Hematopoietic multipotent progenitor cell treated with erythropoietin and hydrocortisone succinate and interleukin-3 and kit ligand, for 4 days (in vitro differentiated cells): ENCODE measurements at regions not wholly inside any gene's neighbourhood (a gene's known extent, or its start where the extent isn't known, plus 50 kb on each side); places are given as distances from the start of the nearest gene placed in this dataset.

Source experiments
- DNase-seq: peaks from one replicate; pipeline ENCODE4 v3.0.0-alpha.2; 2015

DNA sequence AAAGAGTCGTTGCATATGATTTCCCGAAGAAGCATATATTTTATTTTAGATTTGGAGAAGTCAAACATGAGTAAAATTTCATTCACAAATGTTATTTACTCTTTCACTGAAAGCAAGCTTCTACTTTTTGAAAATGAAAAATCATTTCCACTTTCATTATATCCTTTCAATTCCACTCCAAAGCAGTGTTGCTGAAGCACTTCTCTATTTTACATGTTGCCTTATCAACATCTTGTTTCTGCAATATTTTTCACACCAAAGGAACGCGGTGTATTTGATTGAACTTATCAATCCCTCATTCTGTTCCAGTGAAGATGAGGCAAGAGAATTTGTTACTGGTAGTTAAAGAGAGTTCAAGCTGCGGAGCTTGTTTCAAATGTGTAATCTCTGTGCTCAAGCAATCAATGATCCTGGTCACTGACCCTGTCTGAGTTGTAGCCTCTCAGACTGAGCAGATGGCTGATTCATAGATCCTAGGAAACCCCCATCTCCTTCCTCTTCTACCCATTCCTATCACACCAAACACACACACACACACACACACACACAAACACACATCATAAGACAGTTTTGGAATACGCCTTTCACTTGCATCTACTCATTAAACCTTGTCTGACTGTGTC, 236.2 kb upstream of the FLRT2 start:
- DNase-seq, result peak; percentile 48

DNA sequence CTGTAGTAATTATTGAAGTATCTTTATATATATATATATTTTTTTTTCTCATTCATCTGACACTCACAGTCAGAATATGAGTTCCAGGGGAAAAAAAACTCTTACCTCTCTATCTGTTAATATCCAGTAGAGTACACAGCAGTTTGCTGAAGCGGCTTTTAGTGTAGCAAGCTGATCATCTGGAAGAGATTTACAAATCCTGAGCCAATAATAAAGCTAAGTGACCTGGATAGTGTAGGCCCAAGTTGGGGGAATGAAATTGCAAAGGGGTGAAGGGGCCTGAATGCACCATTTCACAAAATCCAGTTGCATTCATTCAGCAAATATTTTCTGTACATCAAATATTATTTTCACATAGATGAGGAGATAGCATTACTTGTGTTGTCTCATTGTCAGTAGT, 234.6 kb upstream of the FLRT2 start:
- no peak for DNase-seq

DNA sequence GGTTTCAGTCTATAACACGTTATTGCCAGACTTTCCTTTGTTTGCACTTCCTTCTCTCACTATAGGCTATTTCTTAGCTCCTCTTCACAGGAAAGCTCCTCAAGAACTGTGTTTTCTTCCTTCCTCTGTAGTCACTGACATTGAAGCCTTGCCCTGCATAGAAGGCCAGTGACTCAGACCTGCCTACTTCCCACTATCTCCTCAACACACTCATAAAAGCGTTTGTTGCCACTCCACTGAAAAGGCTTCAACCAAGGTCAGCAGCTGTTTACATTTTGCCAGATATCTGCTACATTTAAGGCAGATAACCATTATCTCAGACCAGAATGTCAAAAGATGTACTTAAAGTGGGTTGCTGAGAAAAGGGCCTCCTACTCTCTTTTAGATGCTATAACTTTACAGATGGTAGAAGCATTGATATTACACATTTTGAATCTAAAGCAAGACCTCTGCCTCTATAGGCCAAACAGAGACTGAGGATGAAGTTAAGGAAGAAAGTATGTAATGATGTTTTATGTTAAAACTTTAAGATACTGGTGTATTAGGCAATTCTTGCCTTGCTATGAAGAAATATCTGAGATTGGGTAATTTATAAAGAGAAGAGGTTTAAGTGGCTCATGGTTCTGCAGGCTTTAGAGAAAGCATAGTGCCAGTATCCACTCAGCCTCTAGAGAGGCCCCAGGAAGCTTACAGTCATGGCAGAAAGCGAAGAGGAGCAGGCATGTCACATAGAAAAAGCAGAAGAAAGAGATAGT, 233.3 kb upstream of the FLRT2 start:
- peak; percentile 73 for DNase-seq

DNA sequence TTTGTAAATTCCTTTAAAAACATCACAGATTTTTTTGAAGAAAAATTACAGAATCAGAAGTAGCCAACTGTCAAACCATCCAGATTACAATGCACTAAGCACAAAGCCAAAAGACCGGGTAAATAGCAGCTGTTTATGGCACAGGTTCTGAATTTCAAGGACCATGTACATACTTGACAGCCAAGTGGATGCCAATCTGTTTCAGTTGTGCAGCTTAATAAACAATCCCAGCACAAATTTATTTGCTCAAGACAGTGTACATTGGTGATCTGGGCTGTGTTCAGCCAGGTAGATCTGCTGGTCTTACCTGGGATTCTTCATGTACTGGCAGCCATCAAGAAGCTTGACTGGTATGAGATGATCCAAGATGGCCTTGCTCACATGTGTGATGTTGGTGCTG, 229.8 kb upstream of the FLRT2 start:
- DNase-seq, result no peak

DNA sequence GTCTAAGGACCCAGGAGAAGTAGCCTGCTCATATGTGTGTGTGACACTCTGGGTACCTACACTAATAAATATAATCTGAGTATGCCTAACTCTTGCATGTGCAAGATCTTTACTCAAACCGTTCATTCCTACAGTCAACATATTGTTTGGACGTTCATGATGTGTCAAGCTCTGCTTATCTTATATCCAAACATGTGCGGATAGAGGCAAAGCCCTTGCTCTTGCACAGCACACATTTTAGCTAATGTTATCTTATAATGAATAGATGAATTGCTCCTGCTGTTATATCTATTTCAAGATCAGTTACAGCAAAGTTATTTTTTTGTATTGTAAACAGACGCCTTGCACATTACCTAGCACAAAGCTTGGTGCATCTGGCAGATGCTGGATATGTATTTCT, 228.4 kb upstream of the FLRT2 start:
- DNase-seq, result no peak

DNA sequence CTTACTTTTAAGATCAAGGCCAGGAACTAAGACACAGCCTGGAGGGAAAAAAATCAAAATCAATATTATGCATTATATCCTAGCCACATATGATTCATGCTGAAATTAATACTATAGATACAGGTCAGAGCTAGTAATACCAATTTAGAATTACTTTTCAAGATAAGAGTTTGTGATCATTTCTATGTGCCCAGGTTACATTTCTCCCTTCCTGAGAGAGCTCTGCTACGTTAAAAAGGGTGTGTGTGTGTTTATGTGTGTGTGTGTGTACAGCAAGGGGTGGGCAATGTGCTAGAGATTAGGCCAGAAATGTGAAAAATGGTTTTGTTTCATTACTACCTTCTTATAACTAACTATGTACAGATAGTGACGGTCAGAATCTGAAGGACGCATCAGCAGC, 223.9 kb upstream of the FLRT2 start:
- DNase-seq, result no peak

DNA sequence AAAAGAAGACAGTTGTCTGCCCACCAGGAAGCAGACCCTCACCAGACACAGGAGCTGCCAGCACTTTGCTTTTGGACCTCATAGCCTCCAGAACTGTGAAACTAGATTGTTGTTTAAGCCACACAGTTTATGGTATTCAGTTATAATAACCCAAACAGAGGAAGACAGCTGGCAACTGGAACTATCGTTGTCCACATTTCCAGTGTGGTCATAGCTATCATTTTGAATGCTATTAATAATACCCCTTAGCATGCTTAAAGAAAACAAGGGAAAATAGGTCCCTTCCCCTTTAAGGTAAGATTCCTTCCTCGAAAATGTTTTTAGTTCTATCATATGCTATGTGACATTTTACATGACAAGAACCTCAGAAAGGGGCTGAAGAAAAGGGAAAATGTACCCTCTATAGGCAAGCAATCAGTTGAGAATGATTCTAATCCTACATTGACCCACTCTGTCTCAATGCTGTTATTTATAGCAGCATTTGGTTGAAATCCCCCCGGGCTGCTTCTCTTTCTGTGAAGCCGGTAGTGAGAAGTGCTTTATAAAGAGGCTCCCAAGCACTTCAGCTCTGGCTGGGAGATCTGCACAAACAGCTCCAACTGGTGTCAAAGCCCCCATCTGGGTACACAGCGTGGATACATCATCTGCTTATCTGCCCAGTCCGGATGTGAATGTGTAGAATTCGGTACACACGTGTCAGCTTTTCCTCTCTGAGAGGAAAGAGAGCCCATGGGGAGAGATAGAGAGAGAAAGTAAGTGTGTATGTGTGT, 221.2 kb upstream of the FLRT2 start:
- peak; percentile 88 for DNase-seq

DNA sequence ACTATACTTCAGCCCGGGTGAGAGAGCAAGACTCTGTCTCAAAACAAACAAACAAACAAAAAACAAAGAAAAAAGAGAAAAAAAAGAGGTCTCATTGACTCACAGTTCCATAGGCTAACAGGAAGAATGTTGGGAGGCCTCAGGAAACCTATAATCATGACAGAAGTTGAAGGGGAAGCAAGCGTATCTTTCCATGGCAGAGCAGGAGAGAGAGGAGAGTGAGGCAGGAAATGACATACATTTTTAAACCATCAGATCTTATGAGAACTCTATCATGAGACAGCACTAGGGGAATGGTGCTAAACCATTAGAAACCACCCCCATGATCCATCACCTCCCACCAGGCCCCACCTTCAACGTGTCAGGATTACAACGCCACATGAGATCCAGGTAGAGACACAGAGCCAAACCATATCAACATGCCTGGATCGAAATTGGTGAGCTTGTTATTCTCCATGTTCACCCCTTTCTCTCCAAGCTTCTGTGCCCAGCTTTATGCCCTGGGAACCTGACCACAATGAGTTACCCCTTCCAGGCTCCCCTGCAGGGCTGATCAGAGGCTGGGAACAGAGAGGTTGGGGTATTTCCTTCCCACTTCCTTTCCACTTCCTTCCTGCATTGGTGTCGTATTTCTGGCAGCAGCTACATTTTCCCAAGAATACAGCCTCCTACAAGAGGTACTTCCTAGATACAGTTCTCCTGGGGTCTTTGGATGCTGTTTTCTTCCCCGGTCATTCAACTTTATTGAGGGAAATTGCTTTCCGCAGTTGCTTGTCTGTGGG, 219.3 kb upstream of the FLRT2 start:
- DNase-seq, result peak; percentile 23

DNA sequence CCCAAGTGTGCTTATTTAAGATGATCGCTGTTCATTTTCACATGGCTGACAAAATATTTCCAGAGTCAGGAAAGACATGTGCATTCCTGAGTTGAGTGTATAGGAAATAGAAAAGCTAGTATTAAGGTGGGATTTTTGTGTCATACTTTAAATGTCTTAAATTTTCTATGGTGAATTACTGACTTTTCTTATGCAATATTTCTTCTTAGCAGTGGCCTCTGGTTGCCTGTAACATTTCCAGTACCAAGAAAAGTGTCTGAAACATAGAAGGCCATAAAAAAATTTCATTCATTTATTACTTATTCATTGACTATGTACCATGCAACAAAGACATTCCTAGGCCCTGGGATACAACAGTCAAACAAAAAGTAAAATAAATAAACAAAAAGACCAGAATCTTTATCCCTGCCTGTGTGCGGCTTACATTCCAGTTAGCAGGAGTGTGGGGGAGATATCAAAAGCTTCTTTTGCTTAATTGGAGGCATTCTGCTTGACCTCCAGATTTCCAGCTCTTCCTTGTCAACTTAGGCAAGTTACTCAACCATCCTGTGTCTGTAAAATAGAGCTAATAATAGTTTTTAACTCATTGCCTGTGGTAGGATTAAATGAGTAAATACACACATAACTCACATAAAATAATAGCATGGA, 216.3 kb upstream of the FLRT2 start:
- DNase-seq, result no peak

DNA sequence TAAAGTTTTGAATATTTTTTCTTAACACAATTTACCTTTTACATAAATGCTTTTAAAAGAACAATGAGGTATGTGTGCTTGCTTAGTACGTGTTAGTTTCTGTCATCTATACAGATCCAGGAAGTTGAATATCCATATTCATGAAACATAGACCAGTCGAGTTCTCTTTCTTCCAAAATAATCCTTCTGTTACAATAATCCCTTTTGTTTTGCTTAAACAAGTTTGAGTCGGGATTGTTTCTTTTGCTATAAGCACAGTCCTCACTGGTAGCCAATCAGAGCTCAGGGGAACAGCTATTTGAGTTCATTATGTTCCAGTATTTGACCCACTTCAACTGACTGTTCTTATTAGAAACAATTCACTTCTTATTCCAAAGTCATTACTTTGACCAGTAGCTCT, 214.7 kb upstream of the FLRT2 start:
- DNase-seq, result no peak

DNA sequence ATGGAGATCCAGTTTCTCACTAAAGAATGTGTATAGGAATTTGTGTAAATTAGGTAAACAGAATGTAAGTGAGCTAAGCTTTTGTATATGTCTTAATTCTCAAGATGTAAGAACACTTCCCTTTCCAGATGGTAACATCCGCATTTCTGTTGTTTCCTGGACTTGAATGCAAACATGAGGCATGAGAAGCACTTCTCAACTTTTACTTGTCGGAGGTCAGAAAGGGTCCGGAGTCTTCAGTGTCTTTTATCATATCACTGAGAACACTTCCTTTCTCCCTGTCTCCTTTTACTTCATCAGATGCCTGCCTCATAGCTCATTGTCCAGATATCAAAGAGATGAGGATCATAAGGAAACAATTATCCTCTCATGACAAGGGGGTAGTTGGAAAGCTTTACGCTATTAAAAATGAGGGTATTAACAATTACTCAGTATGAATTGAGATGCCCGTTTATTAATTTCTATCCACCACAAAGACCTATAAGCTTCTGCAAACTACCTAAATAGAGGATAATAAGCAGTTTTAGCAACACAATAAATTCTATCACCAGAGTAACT, 214.1 kb upstream of the FLRT2 start:
- DNase-seq, result peak; percentile 13

DNA sequence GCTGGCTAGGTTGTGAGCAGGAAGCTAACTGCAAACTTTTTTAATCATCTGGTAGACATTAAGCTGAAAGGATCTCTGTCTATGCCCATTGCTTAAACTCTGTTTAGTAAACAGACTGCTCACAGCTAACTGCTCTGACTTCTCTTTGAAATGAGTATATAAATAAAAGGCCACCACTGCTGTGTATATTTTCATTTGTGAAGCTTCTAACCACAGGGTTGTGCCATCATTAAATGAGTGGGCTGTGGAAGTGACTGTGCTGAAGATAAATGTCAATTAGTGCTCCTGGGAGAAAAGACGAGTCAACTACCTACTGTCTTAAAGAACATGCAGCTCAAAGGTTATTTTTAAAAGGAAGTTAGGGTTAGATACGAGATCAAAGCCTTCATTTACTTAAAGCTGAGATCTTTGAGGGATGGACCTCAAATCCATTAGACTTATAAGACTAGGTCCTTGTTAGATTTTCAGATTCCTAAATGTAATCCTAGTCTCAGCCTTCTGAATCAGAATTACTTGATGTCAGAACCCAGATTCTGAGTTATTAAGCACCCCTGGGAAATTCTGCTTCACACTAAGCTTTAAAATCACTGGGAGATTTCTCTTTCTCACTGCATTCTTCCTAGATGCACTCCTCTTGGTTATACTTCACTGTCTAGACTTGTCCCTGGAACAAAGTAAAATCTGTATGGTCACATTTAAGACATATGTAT, 213.1 kb upstream of the FLRT2 start:
- DNase-seq, result no peak

DNA sequence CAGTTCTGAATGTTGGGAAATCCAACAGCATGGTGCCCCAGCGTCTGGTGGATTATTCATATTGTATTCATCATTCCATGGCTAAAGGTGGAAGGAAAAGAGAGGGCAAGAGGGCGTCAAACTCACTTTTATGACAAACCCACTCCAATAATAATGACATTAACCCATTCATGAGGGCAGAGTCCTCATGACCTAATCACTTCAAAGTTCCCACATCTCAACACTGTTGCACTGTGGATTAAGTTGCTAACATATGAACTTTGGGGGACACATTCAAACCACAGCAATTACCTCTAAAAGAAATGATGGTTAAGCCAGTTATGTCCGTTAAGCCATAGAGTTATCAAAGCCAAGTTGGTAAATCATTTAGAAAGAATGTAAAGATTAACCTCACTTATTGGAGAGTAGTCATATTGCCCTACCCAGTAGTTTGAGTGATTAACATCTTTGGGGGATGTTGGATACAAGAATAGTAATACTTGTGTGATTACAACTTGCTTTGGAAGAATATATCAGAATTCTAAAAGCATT, 212.4 kb upstream of the FLRT2 start:
- DNase-seq, result no peak

DNA sequence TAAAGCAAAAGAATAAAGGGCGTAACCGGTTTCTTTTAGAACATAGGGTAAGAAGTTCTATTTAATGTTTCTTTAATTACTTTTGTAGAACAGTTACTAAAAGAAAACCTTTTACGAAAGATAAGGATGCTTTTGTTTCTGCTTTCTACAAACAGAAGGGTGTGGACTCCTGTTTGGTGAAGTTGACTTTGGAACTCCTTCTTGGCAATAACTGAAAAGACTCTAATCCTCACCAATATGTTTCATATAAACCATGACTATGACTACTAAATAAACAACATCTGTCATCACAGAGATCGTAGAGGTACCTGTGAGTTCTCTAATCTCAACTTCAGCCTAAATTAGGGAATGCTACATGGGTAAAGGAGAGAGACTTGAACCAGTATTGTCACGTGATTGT, 210.8 kb upstream of the FLRT2 start:
- no peak for DNase-seq

DNA sequence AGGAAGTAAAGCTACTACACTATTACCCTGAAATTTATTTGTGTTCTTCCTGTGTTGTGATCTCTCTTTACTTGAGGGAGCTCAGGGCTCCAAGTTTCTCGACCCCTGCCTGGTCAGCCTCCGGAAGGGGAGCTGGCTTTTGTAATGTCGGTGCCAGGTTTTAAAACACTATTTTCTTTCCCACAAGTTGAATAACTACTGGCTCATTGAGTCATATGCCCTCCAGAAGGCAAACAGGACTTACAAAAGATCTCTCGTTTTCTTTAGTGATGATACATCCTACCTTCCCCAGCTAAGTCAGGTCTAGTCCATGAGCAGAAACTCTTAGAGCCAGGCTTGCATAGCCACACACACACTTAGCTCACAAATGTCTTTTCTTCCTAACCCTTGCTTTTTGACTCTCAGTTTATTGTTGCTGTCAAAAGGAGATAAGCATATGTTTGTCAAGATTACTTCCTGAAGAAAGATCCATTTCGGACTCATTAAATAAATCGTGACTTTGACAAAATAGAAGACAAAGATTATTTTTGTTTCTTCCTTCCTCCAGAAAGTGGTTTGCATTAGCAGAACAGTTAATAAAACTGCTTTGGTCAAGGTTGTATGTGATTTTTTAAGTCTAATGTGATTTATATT, 209.8 kb upstream of the FLRT2 start:
- peak; percentile 54 for DNase-seq

DNA sequence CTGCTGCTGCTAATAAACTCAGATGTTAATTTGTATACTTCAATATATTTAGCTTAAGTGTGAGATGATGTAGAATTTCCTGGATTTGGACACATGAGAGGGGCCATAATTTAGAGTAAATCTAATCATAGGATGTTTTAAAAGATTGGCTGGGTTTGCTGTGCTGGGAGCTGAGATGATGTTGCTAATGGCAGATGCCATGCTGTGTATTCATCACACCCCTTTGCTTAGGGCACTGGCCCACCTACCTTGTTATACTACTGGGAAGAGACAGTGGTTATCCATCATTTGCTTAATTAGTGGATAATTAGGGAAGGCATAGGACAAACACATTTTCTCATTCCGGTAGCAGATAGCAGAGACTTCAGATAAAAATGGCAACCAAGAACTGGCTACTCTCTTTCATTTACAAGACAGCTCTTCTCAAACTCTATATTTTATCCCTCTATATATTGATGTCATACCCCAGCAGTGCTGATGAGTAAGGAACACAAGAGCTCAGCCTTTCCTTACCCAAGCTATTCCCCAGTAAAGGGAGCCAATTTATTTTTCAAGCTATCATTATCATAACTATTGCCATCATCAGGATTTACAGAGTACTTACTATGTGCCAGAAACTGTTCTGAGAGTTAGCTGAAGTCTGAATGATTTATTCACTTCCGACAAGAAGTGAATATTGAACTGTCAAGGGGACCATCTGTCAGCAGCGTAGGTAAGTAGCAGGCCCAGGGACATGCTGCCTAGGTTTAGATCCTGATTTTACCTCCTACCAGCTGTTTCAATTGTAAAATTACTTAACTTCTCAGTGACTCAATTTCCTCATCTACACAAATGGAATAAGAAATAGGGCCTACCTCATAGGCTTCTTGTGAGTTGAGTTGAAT, 204.6 kb upstream of the FLRT2 start:
- no peak for DNase-seq

DNA sequence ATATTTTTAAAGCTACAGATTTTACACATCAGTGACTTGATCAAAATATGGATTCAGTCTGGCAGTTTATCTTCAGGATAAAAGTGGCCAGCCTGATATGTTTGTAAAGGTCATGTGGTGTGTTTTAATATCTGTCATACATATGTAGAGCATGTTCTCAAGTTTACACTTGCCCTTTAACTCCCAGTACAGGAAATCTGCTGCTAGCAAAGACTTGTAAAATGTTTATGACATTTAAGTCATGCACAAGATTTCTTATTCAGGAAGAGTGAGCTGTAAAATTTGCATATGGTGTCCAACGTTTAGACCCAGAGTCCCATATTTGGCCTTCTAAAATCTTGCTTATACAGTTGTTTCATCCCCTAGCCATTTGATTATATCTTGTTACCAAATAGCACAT, 197.5 kb upstream of the FLRT2 start:
- DNase-seq, result no peak

DNA sequence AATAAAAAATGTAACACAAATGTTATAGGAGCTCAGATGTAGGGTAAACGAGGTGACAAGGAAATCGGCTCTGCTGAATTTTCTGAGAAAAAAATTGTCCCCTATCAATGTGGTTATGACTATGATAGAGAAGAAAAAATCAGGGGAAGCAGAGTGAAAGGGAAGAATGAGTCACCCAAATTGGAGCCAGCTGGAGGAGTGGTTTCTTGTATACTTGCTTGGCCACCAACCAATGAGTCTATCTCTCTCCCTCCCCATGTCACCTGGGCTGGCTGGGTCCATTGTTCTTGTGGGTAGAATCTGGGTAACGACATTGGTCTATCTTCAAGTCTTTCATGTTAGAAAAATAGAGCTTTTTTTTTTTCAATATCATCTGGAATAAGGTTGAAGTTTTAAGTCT, 196.6 kb upstream of the FLRT2 start:
- DNase-seq, result no peak

DNA sequence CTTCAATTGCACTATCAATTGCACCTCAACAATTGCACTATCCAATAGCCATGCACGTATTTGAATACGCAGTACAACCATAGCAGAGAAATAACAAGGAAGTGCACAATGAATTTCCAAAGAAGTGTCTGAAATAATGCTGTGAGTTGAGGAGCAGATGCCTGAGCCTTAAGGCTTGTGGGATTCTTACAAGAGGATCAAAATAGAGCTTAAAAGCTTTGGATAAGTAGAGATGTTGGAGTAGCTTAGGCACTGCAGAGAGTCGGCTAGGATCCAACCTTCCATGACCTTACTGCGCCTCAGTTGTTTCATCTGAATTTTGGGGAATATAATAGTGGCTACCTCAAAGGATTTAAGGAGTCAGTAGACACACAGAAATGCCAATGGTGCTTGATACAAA, 196.1 kb upstream of the FLRT2 start:
- DNase-seq, result no peak

DNA sequence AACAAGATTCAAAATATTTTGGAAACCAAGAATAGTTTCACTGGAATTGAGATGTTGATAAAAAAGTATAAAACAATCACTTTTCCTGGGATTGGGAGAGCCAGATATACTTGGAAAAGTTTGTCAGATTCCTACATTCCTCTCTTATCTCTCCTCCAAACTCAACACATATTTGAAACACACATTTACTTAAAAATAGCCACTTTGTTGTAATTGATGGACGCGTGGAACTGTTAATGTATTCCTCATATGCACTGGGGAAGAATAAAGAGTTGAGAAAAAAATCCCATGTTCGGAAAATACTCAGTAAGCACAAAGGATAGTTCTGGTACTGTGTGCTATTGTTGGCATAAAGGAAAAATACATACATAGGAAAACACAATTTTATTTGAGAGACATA, 195.6 kb upstream of the FLRT2 start:
- no peak for DNase-seq
